ENCODE measurements at regions not wholly inside any gene's neighbourhood (a gene's known extent, or its start where the extent isn't known, plus 50 kb on each side); places are given as distances from the start of the nearest gene placed in this dataset.

GRCh38 chr9:85117831-85118230 is 448.3 kb downstream of the NTRK2 start:
- Histone ChIP-seq H3K27ac (ENCODE audit: low read depth in 2 of 2, low read length in 1 of 2) (peak overlapping the region in 1 of 2 donors; percentile 68), H3K27me3 (ENCODE audit: control insufficient read depth in 1 of 2, insufficient read depth in 2 of 2, low read length in 2 of 2) (no peaks in the 10 kb centered on the region), H3K9me3 (ENCODE audit: control insufficient read depth in 2 of 2, insufficient read depth in 1 of 2, low read depth in 1 of 2, low read length in 1 of 2) (no peaks in the 10 kb centered on the region), H3K4me3 (ENCODE audit: low read depth in 1 of 2, low read length in 2 of 2) (no peak overlapping the region), H3K36me3 (ENCODE audit: control insufficient read depth in 2 of 2, insufficient read depth in 2 of 2, low read length in 1 of 2) (no peaks in the 10 kb centered on the region), H3K4me1 (ENCODE audit: control insufficient read depth in 2 of 2, insufficient read depth in 2 of 2, low read length in 1 of 2) (no peaks in the 10 kb centered on the region)
- 34 to 42% methylated on average over 4 of the region's 4 CpGs for WGBS, 2 donors

GRCh38 chr9:85115473-85115872 is 445.9 kb downstream of the NTRK2 start:
- 60 to 72% methylated on average over 2 of the region's 2 CpGs for WGBS, 2 donors
- Histone ChIP-seq H3K4me1 (ENCODE audit: control insufficient read depth in 2 of 2, insufficient read depth in 2 of 2, low read length in 1 of 2) (no peaks in the 10 kb centered on the region), H3K9me3 (ENCODE audit: control insufficient read depth in 2 of 2, insufficient read depth in 1 of 2, low read depth in 1 of 2, low read length in 1 of 2) (no peaks in the 10 kb centered on the region), H3K27ac (ENCODE audit: low read depth in 2 of 2, low read length in 1 of 2) (no peak overlapping the region), H3K4me3 (ENCODE audit: low read depth in 1 of 2, low read length in 2 of 2) (no peak overlapping the region), H3K27me3 (ENCODE audit: control insufficient read depth in 1 of 2, insufficient read depth in 2 of 2, low read length in 2 of 2) (no peaks in the 10 kb centered on the region), H3K36me3 (ENCODE audit: control insufficient read depth in 2 of 2, insufficient read depth in 2 of 2, low read length in 1 of 2) (no peaks in the 10 kb centered on the region)

- Histone ChIP-seq H3K9me3 (ENCODE audit: control insufficient read depth in 2 of 2, insufficient read depth in 1 of 2, low read depth in 1 of 2, low read length in 1 of 2) (no peaks in the 10 kb centered on the region), H3K27ac (ENCODE audit: low read depth in 2 of 2, low read length in 1 of 2) (peak overlapping the region in 1 of 2 donors; percentile 7), H3K36me3 (ENCODE audit: control insufficient read depth in 2 of 2, insufficient read depth in 2 of 2, low read length in 1 of 2) (no peaks in the 10 kb centered on the region), H3K4me3 (ENCODE audit: low read depth in 1 of 2, low read length in 2 of 2) (no peak overlapping the region), H3K27me3 (ENCODE audit: control insufficient read depth in 1 of 2, insufficient read depth in 2 of 2, low read length in 2 of 2) (no peaks in the 10 kb centered on the region), H3K4me1 (ENCODE audit: control insufficient read depth in 2 of 2, insufficient read depth in 2 of 2, low read length in 1 of 2) (no peaks in the 10 kb centered on the region)
- WGBS, 2 donors: 54 to 68% methylated on average over 3 of the region's 3 CpGs
These were observed 445.3 kb downstream of the NTRK2 start for GRCh38 chr9:85114799-85115198.

- H3K36me3 ChIP-seq (ENCODE audit: control insufficient read depth in 2 of 2, insufficient read depth in 2 of 2, low read length in 1 of 2): no peaks in the 10 kb centered on the region
- 78 to 79% methylated on average over 6 of the region's 6 CpGs for WGBS, 2 donors
- no peak overlapping the region for H3K4me3 ChIP-seq (ENCODE audit: low read depth in 1 of 2, low read length in 2 of 2)
- no peaks in the 10 kb centered on the region for H3K4me1 ChIP-seq (ENCODE audit: control insufficient read depth in 2 of 2, insufficient read depth in 2 of 2, low read length in 1 of 2)
- no peaks in the 10 kb centered on the region for H3K9me3 ChIP-seq (ENCODE audit: control insufficient read depth in 2 of 2, insufficient read depth in 1 of 2, low read depth in 1 of 2, low read length in 1 of 2)
- H3K27ac ChIP-seq (ENCODE audit: low read depth in 2 of 2, low read length in 1 of 2): no peak overlapping the region
- no peaks in the 10 kb centered on the region for H3K27me3 ChIP-seq (ENCODE audit: control insufficient read depth in 1 of 2, insufficient read depth in 2 of 2, low read length in 2 of 2)
These were observed 443.4 kb downstream of the NTRK2 start for GRCh38 chr9:85112933-85113418.

GRCh38 chr9:85112391-85112790 is 442.9 kb downstream of the NTRK2 start:
- no peaks in the 10 kb centered on the region for H3K4me1 ChIP-seq (ENCODE audit: control insufficient read depth in 2 of 2, insufficient read depth in 2 of 2, low read length in 1 of 2)
- WGBS, 2 donors: 45 to 52% methylated on average over 2 of the region's 2 CpGs
- H3K9me3 ChIP-seq (ENCODE audit: control insufficient read depth in 2 of 2, insufficient read depth in 1 of 2, low read depth in 1 of 2, low read length in 1 of 2): no peaks in the 10 kb centered on the region

GRCh38 chr9:85108746-85109145 is 439.2 kb downstream of the NTRK2 start:
- no peak overlapping the region for H3K4me3 ChIP-seq (ENCODE audit: low read depth in 1 of 2, low read length in 2 of 2)
- H3K4me1 ChIP-seq (ENCODE audit: control insufficient read depth in 2 of 2, insufficient read depth in 2 of 2, low read length in 1 of 2): no peaks in the 10 kb centered on the region
- H3K36me3 ChIP-seq (ENCODE audit: control insufficient read depth in 2 of 2, insufficient read depth in 2 of 2, low read length in 1 of 2): no peaks in the 10 kb centered on the region
- no peaks in the 10 kb centered on the region for H3K9me3 ChIP-seq (ENCODE audit: control insufficient read depth in 2 of 2, insufficient read depth in 1 of 2, low read depth in 1 of 2, low read length in 1 of 2)
- no peaks in the 10 kb centered on the region for H3K27me3 ChIP-seq (ENCODE audit: control insufficient read depth in 1 of 2, insufficient read depth in 2 of 2, low read length in 2 of 2)
- H3K27ac ChIP-seq (ENCODE audit: low read depth in 2 of 2, low read length in 1 of 2): no peak overlapping the region

More at GRCh38 chr9:85112391-85112790, 442.9 kb downstream of the NTRK2 start:
- Histone ChIP-seq H3K27me3 (ENCODE audit: control insufficient read depth in 1 of 2, insufficient read depth in 2 of 2, low read length in 2 of 2) (no peaks in the 10 kb centered on the region), H3K4me3 (ENCODE audit: low read depth in 1 of 2, low read length in 2 of 2) (no peak overlapping the region), H3K27ac (ENCODE audit: low read depth in 2 of 2, low read length in 1 of 2) (no peak overlapping the region), H3K36me3 (ENCODE audit: control insufficient read depth in 2 of 2, insufficient read depth in 2 of 2, low read length in 1 of 2) (no peaks in the 10 kb centered on the region)

GRCh38 chr9:85108229-85108628 is 438.7 kb downstream of the NTRK2 start:
- Histone ChIP-seq H3K4me3 (ENCODE audit: low read depth in 1 of 2, low read length in 2 of 2) (no peak overlapping the region), H3K27ac (ENCODE audit: low read depth in 2 of 2, low read length in 1 of 2) (no peak overlapping the region), H3K9me3 (ENCODE audit: control insufficient read depth in 2 of 2, insufficient read depth in 1 of 2, low read depth in 1 of 2, low read length in 1 of 2) (no peaks in the 10 kb centered on the region), H3K4me1 (ENCODE audit: control insufficient read depth in 2 of 2, insufficient read depth in 2 of 2, low read length in 1 of 2) (no peaks in the 10 kb centered on the region), H3K27me3 (ENCODE audit: control insufficient read depth in 1 of 2, insufficient read depth in 2 of 2, low read length in 2 of 2) (no peaks in the 10 kb centered on the region), H3K36me3 (ENCODE audit: control insufficient read depth in 2 of 2, insufficient read depth in 2 of 2, low read length in 1 of 2) (no peaks in the 10 kb centered on the region)
- WGBS, 2 donors: 80 to 87% methylated on average over 6 of the region's 6 CpGs

GRCh38 chr9:85089188-85089969 is 419.9 kb downstream of the NTRK2 start:
- H3K27ac ChIP-seq (ENCODE audit: low read depth in 2 of 2, low read length in 1 of 2): no peak overlapping the region
- H3K4me3 ChIP-seq (ENCODE audit: low read depth in 1 of 2, low read length in 2 of 2): no peak overlapping the region
- H3K27me3 ChIP-seq (ENCODE audit: control insufficient read depth in 1 of 2, insufficient read depth in 2 of 2, low read length in 2 of 2): peaks cover 0 to 4% of the 10 kb centered on the region in 2 donors
- 68 to 74% methylated on average over 2 of the region's 2 CpGs for WGBS, 2 donors
- no peaks in the 10 kb centered on the region for H3K4me1 ChIP-seq (ENCODE audit: control insufficient read depth in 2 of 2, insufficient read depth in 2 of 2, low read length in 1 of 2)
- H3K9me3 ChIP-seq (ENCODE audit: control insufficient read depth in 2 of 2, insufficient read depth in 1 of 2, low read depth in 1 of 2, low read length in 1 of 2): no peaks in the 10 kb centered on the region
- H3K36me3 ChIP-seq (ENCODE audit: control insufficient read depth in 2 of 2, insufficient read depth in 2 of 2, low read length in 1 of 2): no peaks in the 10 kb centered on the region

- WGBS, 2 donors: 90 to 93% methylated on average over 3 of the region's 3 CpGs
- H3K27ac ChIP-seq (ENCODE audit: low read depth in 2 of 2, low read length in 1 of 2): no peak overlapping the region
- no peak overlapping the region for H3K4me3 ChIP-seq (ENCODE audit: low read depth in 1 of 2, low read length in 2 of 2)
- no peaks in the 10 kb centered on the region for H3K36me3 ChIP-seq (ENCODE audit: control insufficient read depth in 2 of 2, insufficient read depth in 2 of 2, low read length in 1 of 2)
- H3K4me1 ChIP-seq (ENCODE audit: control insufficient read depth in 2 of 2, insufficient read depth in 2 of 2, low read length in 1 of 2): no peaks in the 10 kb centered on the region
- peaks cover 0 to 2% of the 10 kb centered on the region in 2 donors for H3K9me3 ChIP-seq (ENCODE audit: control insufficient read depth in 2 of 2, insufficient read depth in 1 of 2, low read depth in 1 of 2, low read length in 1 of 2)
- peaks cover 0 to 2% of the 10 kb centered on the region in 2 donors for H3K27me3 ChIP-seq (ENCODE audit: control insufficient read depth in 1 of 2, insufficient read depth in 2 of 2, low read length in 2 of 2)
These were observed 412.4 kb downstream of the NTRK2 start for GRCh38 chr9:85081963-85082362.

GRCh38 chr9:85079349-85079748 is 409.8 kb downstream of the NTRK2 start:
- Histone ChIP-seq H3K4me3 (ENCODE audit: low read depth in 1 of 2, low read length in 2 of 2) (no peak overlapping the region), H3K27me3 (ENCODE audit: control insufficient read depth in 1 of 2, insufficient read depth in 2 of 2, low read length in 2 of 2) (no peaks in the 10 kb centered on the region), H3K9me3 (ENCODE audit: control insufficient read depth in 2 of 2, insufficient read depth in 1 of 2, low read depth in 1 of 2, low read length in 1 of 2) (peaks cover 0 to 2% of the 10 kb centered on the region in 2 donors), H3K27ac (ENCODE audit: low read depth in 2 of 2, low read length in 1 of 2) (no peak overlapping the region), H3K4me1 (ENCODE audit: control insufficient read depth in 2 of 2, insufficient read depth in 2 of 2, low read length in 1 of 2) (no peaks in the 10 kb centered on the region), H3K36me3 (ENCODE audit: control insufficient read depth in 2 of 2, insufficient read depth in 2 of 2, low read length in 1 of 2) (no peaks in the 10 kb centered on the region)
- 26 to 44% methylated on average over 1 of the region's 1 CpG for WGBS, 2 donors
